DND-41 (cell line): ENCODE measurements at regions not wholly inside any gene's neighbourhood (a gene's known extent, or its start where the extent isn't known, plus 50 kb on each side); places are given as distances from the start of the nearest gene placed in this dataset.

Experiments
- ATAC-seq: fragments of 200-7000 bp; cut with Tn5 transposase; 3 replicates; pipeline ENCODE4 v1.9.1; 2021; ENCODE audit warnings: low read depth; ENCODE audit not compliant: insufficient read depth
- DNase-seq: peaks from one replicate; pipeline ENCODE4 v3.0.0-alpha.2; 2020
- H2AFZ ChIP-seq: 2 replicates; pipeline ENCODE4 v1.6.0; 2012; ENCODE audit warnings: low read depth, low read length
- H3K27ac ChIP-seq: 2 replicates; pipeline ENCODE4 v1.5.1; 2012; ENCODE audit warnings: low read length, inconsistent platforms
- H3K27me3 ChIP-seq: fragments of 200-600 bp; sonication (generic); 2 replicates; pipeline ENCODE4 v1.6.0; 2012; ENCODE audit warnings: low read length, mild to moderate bottlenecking, inconsistent platforms; ENCODE audit not compliant: insufficient read depth, poor library complexity
- H3K36me3 ChIP-seq: 2 replicates; pipeline ENCODE4 v1.5.1; 2012; ENCODE audit warnings: low read length, inconsistent platforms; ENCODE audit not compliant: insufficient read depth
- H3K4me1 ChIP-seq: 2 replicates; pipeline ENCODE4 v1.5.1; 2012; ENCODE audit warnings: mild to moderate bottlenecking, low read length; ENCODE audit not compliant: insufficient read depth
- H3K4me2 ChIP-seq: 2 replicates; pipeline ENCODE4 v1.6.0; 2012; ENCODE audit warnings: mild to moderate bottlenecking, moderate library complexity, low read length, inconsistent platforms; ENCODE audit not compliant: insufficient read depth
- H3K4me3 ChIP-seq, 2 experiments: fragments of 200-600 bp in 1 of 2; shearing (Covaris generic) in 1 of 2; 2 replicates each; pipeline ENCODE4 v1.5.1; 2012 to 2016; ENCODE audit warnings: inconsistent platforms in 2 of 2, low read length in 2 of 2, mild to moderate bottlenecking in 2 of 2, low read depth in 1 of 2, moderate library complexity in 1 of 2
- H3K79me2 ChIP-seq: 2 replicates; pipeline ENCODE4 v1.6.0; 2012; ENCODE audit warnings: low read length, inconsistent platforms; ENCODE audit not compliant: insufficient read depth
- H3K9ac ChIP-seq: 2 replicates; pipeline ENCODE4 v1.6.0; 2012; ENCODE audit warnings: low read depth, mild to moderate bottlenecking, inconsistent platforms, low read length, moderate library complexity
- H3K9me3 ChIP-seq: 2 replicates; pipeline ENCODE4 v1.5.1; 2012; ENCODE audit warnings: low read length, moderate library complexity, mild to moderate bottlenecking, inconsistent platforms; ENCODE audit not compliant: insufficient read depth, severe bottlenecking
- H4K20me1 ChIP-seq: 2 replicates; pipeline ENCODE4 v1.6.0; 2012; ENCODE audit warnings: low read length; ENCODE audit not compliant: insufficient read depth
- CTCF ChIP-seq: IDR thresholded peaks from 2 replicates; pipeline ENCODE4 v1.5.1; 2012; ENCODE audit warnings: borderline replicate concordance, low read length, moderate library complexity, mild to moderate bottlenecking; ENCODE audit not compliant: poor library complexity, severe bottlenecking; ENCODE audit errors: extremely low read depth
- EZH2 ChIP-seq: IDR thresholded peaks from 3 replicates; pipeline ENCODE4 v1.6.1; 2012; ENCODE audit warnings: borderline replicate concordance, low read depth, mild to moderate bottlenecking, moderate library complexity, low read length, inconsistent platforms; ENCODE audit not compliant: severe bottlenecking

DNA sequence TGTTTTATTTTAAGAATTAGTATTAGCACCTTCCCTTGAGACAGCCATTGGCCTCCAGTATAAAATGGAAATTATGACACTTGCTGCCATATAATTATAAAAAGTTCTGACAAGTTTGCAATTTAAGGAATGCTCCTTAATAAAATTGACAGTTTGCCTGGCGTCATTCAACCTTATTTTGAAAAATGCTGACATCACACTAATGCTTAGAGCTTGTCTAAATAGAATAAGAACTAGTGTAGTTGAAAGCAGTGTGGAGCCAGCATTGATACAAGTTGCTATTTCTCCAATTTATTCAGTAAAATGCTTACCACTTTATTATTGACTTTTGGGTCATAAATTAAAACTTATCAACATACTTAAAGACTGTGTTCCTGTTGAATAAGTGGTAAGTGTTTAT, 54.3 kb upstream of the ARX start:
- H3K79me2 ChIP-seq: no peaks in the 10 kb centered on the region

GRCh38 chrX:25069209-25069608, 53.4 kb upstream of the ARX start:
- no peak overlapping the region for H3K9ac ChIP-seq
- no peak overlapping the region for H3K4me2 ChIP-seq
- no peaks in the 10 kb centered on the region for H3K79me2 ChIP-seq
- H2AFZ ChIP-seq: no peak overlapping the region
- no peak overlapping the region for H3K4me3 ChIP-seq
- no peak overlapping the region for H3K27ac ChIP-seq
- H3K4me1 ChIP-seq: peaks cover 11% of the 10 kb centered on the region
- H3K9me3 ChIP-seq: peaks cover 4% of the 10 kb centered on the region
- H3K27me3 ChIP-seq: no peaks in the 10 kb centered on the region
- no peaks in the 10 kb centered on the region for H3K36me3 ChIP-seq
- no peak for DNase-seq
- no peaks in the 10 kb centered on the region for H4K20me1 ChIP-seq
- no peak for TF ChIP-seq EZH2
- ATAC-seq: no peak

More for the DNA sequence above, 54.3 kb upstream of the ARX start:
- no peak for ATAC-seq
- H3K9me3 ChIP-seq: peaks cover 4% of the 10 kb centered on the region
- no peak overlapping the region for H3K9ac ChIP-seq
- TF ChIP-seq EZH2 (no peak), CTCF (no peak)
- no peaks in the 10 kb centered on the region for H4K20me1 ChIP-seq
- peaks cover 11% of the 10 kb centered on the region for H3K4me1 ChIP-seq
- no peak overlapping the region for H3K4me2 ChIP-seq
- H3K4me3 ChIP-seq: no peak overlapping the region
- DNase-seq: no peak
- H3K27me3 ChIP-seq: no peaks in the 10 kb centered on the region
- no peak overlapping the region for H2AFZ ChIP-seq
- H3K27ac ChIP-seq: no peak overlapping the region
- H3K36me3 ChIP-seq: no peaks in the 10 kb centered on the region

DNA sequence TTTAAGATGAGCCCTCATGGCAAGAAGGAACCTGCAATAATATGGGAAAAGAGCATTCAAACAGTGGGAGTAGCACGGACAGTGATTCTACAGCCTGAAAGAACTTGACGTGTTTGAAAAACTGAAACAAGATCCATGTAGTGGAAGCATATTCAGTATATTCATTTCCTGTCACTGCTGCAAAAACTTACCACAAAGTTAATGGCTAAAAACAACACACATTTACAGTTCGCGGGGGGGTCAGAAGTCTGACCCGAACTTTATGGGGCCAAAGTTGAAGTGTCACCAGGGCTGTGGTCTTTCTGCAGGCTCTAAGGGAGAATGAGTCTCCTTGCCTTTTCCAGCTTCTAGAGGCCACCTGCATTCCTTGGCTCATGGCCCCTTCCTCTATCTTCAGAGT, 52.6 kb upstream of the ARX start:
- DNase-seq (no peak), ATAC-seq (no peak)
- Histone ChIP-seq H2AFZ (peak overlapping the region; percentile 39; the same call in 1 of the 2 replicates), H3K27ac (no peak overlapping the region), H3K9me3 (peaks cover 4% of the 10 kb centered on the region), H3K79me2 (no peaks in the 10 kb centered on the region), H3K4me3 (no peak overlapping the region), H3K36me3 (no peaks in the 10 kb centered on the region), H3K4me1 (peaks cover 11% of the 10 kb centered on the region), H3K27me3 (no peaks in the 10 kb centered on the region), H3K9ac (no peak overlapping the region), H4K20me1 (no peaks in the 10 kb centered on the region), H3K4me2 (no peak overlapping the region)
- TF ChIP-seq CTCF (no peak), EZH2 (no peak)

DNA sequence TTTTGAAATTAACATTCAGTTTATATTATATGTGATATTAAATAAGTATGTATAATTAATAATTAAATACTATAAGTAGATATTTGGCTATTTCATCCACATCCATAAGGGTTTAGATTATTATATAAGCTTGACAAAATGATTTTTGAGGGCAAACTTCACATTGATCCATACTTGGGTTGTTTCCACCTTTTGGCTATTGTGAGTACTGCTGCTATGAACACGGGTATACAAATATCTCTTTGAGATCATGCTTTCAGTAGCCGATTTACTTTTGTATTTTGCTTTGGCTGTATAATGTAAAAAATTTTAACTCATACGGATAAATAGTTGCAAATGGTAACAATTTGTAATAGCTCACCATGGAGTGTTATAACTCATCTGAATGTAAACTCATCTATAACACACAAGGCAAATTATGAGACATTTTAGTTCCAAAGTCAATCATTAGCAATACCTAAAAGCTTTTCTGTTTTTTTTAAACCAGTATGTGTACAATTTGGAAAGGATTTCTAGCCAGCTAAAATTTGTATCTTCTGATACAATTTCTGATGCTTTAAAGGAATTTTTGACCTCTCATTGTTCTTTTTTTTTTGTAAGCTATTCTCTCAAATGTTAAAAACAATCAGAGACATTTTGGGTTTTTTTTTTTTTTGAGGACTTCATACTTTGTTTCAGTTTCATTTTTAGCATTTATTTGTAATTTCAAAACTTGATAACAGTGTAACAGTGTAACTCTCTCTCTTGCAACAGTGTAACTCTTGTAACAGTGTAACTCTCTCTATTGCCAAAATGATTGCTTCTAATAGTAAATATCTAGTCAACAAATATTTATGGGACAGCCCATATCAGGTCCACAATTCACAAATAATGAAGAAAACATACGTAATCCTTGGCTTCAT, 51.8 kb upstream of the ARX start:
- TF ChIP-seq CTCF (no peak), EZH2 (no peak)
- ATAC-seq: no peak

More for the DNA sequence above, 51.8 kb upstream of the ARX start:
- Histone ChIP-seq H3K4me2 (no peak overlapping the region), H3K4me3 (no peak overlapping the region), H3K79me2 (no peaks in the 10 kb centered on the region), H3K27me3 (no peaks in the 10 kb centered on the region), H3K9ac (no peak overlapping the region), H3K9me3 (peaks cover 4% of the 10 kb centered on the region), H4K20me1 (no peaks in the 10 kb centered on the region), H3K36me3 (no peaks in the 10 kb centered on the region), H3K27ac (0 out of 2 replicates have a peak overlapping the region, but pooled peaks have one; percentile 36), H3K4me1 (peaks cover 11% of the 10 kb centered on the region), H2AFZ (peak overlapping the region; percentile 39)
- DNase-seq: no peak
